ENCODE measurements at regions not wholly inside any gene's neighbourhood (a gene's known extent, or its start where the extent isn't known, plus 50 kb on each side); places are given as distances from the start of the nearest gene placed in this dataset.

- TF ChIP-seq POLR2A (IDR thresholded peaks at IDR 0.05) (no peak), CTCF (IDR thresholded peaks at IDR 0.05) (no peak)
- intact Hi-C loops (cut with DNase I; ENCODE audit: low total_unique reads) = no loop called here
- DNase-seq = no peak
- Histone ChIP-seq H3K9me3 (no peaks in the 10 kb centered on the region), H3K36me3 (ENCODE audit: low read depth, missing control alignments) (no peaks in the 10 kb centered on the region), H3K27me3 (no peaks in the 10 kb centered on the region), H3K4me3 (no peak overlapping the region), H3K27ac (no peak overlapping the region), H3K4me1 (no peaks in the 10 kb centered on the region)
- 65 to 86% methylated on average over 2 of the region's 2 CpGs for WGBS, 2 donors
Observed at GRCh38 chr6:49370518-49370917, 92.5 kb downstream of the MMUT start.

- Histone ChIP-seq H3K27ac (no peak overlapping the region), H3K9me3 (no peaks in the 10 kb centered on the region), H3K27me3 (no peaks in the 10 kb centered on the region), H3K4me3 (no peak overlapping the region), H3K4me1 (no peaks in the 10 kb centered on the region), H3K36me3 (ENCODE audit: low read depth, missing control alignments) (no peaks in the 10 kb centered on the region)
- intact Hi-C loops (cut with DNase I; ENCODE audit: low total_unique reads) = no loop called here
- DNase-seq = no peak
- no peak for TF ChIP-seq CTCF (IDR thresholded peaks at IDR 0.05)
- TF ChIP-seq POLR2A (IDR thresholded peaks at IDR 0.05) = no peak
- 92 to 100% methylated on average over 2 of the region's 2 CpGs for WGBS, 2 donors
Observed at GRCh38 chr6:49366539-49366938, 96.5 kb downstream of the MMUT start.

- no peaks in the 10 kb centered on the region for H3K36me3 ChIP-seq (ENCODE audit: low read depth, missing control alignments)
- TF ChIP-seq POLR2A (IDR thresholded peaks at IDR 0.05) = no peak
- TF ChIP-seq CTCF (IDR thresholded peaks at IDR 0.05) = no peak
- DNase-seq = no peak
- 94 to 95% methylated on average over 7 of the region's 7 CpGs for WGBS, 2 donors
- intact Hi-C loops (cut with DNase I; ENCODE audit: low total_unique reads) = no loop called here
- H3K9me3 ChIP-seq = no peaks in the 10 kb centered on the region
- no peak overlapping the region for H3K27ac ChIP-seq
- H3K4me1 ChIP-seq = no peaks in the 10 kb centered on the region
- no peak overlapping the region for H3K4me3 ChIP-seq
- H3K27me3 ChIP-seq = no peaks in the 10 kb centered on the region
Observed at GRCh38 chr6:49348561-49348960, 114.5 kb downstream of the MMUT start.

- 72 to 84% methylated on average over 6 of the region's 6 CpGs for WGBS, 2 donors
- Histone ChIP-seq H3K9me3 (no peaks in the 10 kb centered on the region), H3K4me3 (no peak overlapping the region), H3K4me1 (no peaks in the 10 kb centered on the region), H3K27ac (no peak overlapping the region), H3K36me3 (ENCODE audit: low read depth, missing control alignments) (no peaks in the 10 kb centered on the region), H3K27me3 (no peaks in the 10 kb centered on the region)
- intact Hi-C loops (cut with DNase I; ENCODE audit: low total_unique reads) = no loop called here
- DNase-seq = no peak
- TF ChIP-seq CTCF (IDR thresholded peaks at IDR 0.05) = no peak
- no peak for TF ChIP-seq POLR2A (IDR thresholded peaks at IDR 0.05)
Observed at GRCh38 chr6:49342410-49342809, 120.6 kb downstream of the MMUT start.

GRCh38 chr6:49341869-49342268 is 121.2 kb downstream of the MMUT start:
- Histone ChIP-seq H3K36me3 (ENCODE audit: low read depth, missing control alignments) (no peaks in the 10 kb centered on the region), H3K4me3 (no peak overlapping the region), H3K4me1 (no peaks in the 10 kb centered on the region), H3K27me3 (no peaks in the 10 kb centered on the region), H3K9me3 (no peaks in the 10 kb centered on the region), H3K27ac (no peak overlapping the region)
- WGBS, 2 donors = 88 to 94% methylated on average over 3 of the region's 3 CpGs
- intact Hi-C loops (cut with DNase I; ENCODE audit: low total_unique reads) = no loop called here
- TF ChIP-seq POLR2A (IDR thresholded peaks at IDR 0.05) (no peak), CTCF (IDR thresholded peaks at IDR 0.05) (no peak)
- DNase-seq = no peak

Data from testis (tissue), 2 donors.